ENCODE measurements at regions not wholly inside any gene's neighbourhood (a gene's known extent, or its start where the extent isn't known, plus 50 kb on each side); places are given as distances from the start of the nearest gene placed in this dataset.
"Not testable (repeated sequence)": the region's sequence is repeated elsewhere in the genome, so short reads cannot be mapped to it uniquely, and the experiment has no call there.

- DNase-seq (ENCODE audit: low read depth), result no peak
Observed at GRCh38 chr22:27089264-27089663, 431.9 kb downstream of the MIAT start.

- no peak for DNase-seq (ENCODE audit: low read depth)
Observed at GRCh38 chr22:27090611-27091011, 433.2 kb downstream of the MIAT start.

- no peak for DNase-seq (ENCODE audit: low read depth)
Observed at GRCh38 chr22:27093422-27093821, 436.0 kb downstream of the MIAT start.

GRCh38 chr22:27094633-27095308 is 437.4 kb downstream of the MIAT start:
- no peak for DNase-seq (ENCODE audit: low read depth)

- no peak for DNase-seq (ENCODE audit: low read depth)
Observed at GRCh38 chr22:27097506-27097905, 440.1 kb downstream of the MIAT start.

- no peak for DNase-seq (ENCODE audit: low read depth)
Observed at GRCh38 chr22:27097933-27098332, 440.5 kb downstream of the MIAT start.

GRCh38 chr22:27099946-27100722 is 442.7 kb downstream of the MIAT start:
- no peak for DNase-seq (ENCODE audit: low read depth)

- DNase-seq (ENCODE audit: low read depth), result peak; percentile 43
Observed at GRCh38 chr22:27100789-27101188, 443.4 kb downstream of the MIAT start.

GRCh38 chr22:27101288-27101687 is 443.9 kb downstream of the MIAT start:
- DNase-seq (ENCODE audit: low read depth), result no peak

GRCh38 chr22:27104449-27104848 is 447.1 kb downstream of the MIAT start:
- DNase-seq (ENCODE audit: low read depth), result no peak

- DNase-seq (ENCODE audit: low read depth), result peak; percentile 86
Observed at GRCh38 chr22:27105142-27106025, 448.0 kb downstream of the MIAT start.

- no peak for DNase-seq (ENCODE audit: low read depth)
Observed at GRCh38 chr22:27106985-27107384, 449.6 kb downstream of the MIAT start.

GRCh38 chr22:27107386-27107785 is 450.0 kb downstream of the MIAT start:
- DNase-seq (ENCODE audit: low read depth), result no peak

GRCh38 chr22:27107824-27108223 is 450.4 kb downstream of the MIAT start:
- peak; percentile 96 for DNase-seq (ENCODE audit: low read depth)

GRCh38 chr22:27108425-27109114 is 451.2 kb downstream of the MIAT start:
- DNase-seq (ENCODE audit: low read depth), result no peak

- DNase-seq (ENCODE audit: low read depth), result not testable (repeated sequence)
Observed at GRCh38 chr22:27109406-27109805, 452.0 kb downstream of the MIAT start.

- DNase-seq (ENCODE audit: low read depth), result peak; percentile 66
Observed at GRCh38 chr22:27110665-27111451, 453.5 kb downstream of the MIAT start.

- DNase-seq (ENCODE audit: low read depth), result peak; percentile 26
Observed at GRCh38 chr22:27111796-27112672, 454.6 kb downstream of the MIAT start.

- DNase-seq (ENCODE audit: low read depth), result peak; percentile 94
Observed at GRCh38 chr22:27113211-27113635, 455.8 kb downstream of the MIAT start.

GRCh38 chr22:27113641-27114040 is 456.3 kb downstream of the MIAT start:
- DNase-seq (ENCODE audit: low read depth), result no peak

Data from LHCN-M2 (cell line).